ENCODE measurements at regions not wholly inside any gene's neighbourhood (a gene's known extent, or its start where the extent isn't known, plus 50 kb on each side); places are given as distances from the start of the nearest gene placed in this dataset.
A peak's percentile ranks its signal among the peaks of the same experiment; 100 is the strongest.

GRCh38 chr13:87274209-87274819, 396.9 kb upstream of the SLITRK5 start:
- peak; percentile 74 for TF ChIP-seq CTCF (IDR thresholded peaks at IDR 0.05; ENCODE audit: poor library complexity)
- no peak for TF ChIP-seq EZH2phosphoT487 (IDR thresholded peaks at IDR 0.05; ENCODE audit: low read depth, severe bottlenecking, unreplicated experiment)
- no peak for TF ChIP-seq EZH2 (IDR thresholded peaks at IDR 0.05; ENCODE audit: borderline replicate concordance)

All from hepatocyte (in vitro differentiated cells).